GM12878 (cell line): ENCODE measurements at regions not wholly inside any gene's neighbourhood (a gene's known extent, or its start where the extent isn't known, plus 50 kb on each side); places are given as distances from the start of the nearest gene placed in this dataset.

Source experiments
- BACH1 ChIP-seq: fragments of 450-650 bp; IDR thresholded peaks from 2 replicates; pipeline ENCODE4 v1.6.1; 2017; ENCODE audit warnings: mild to moderate bottlenecking, borderline replicate concordance
- CBFB ChIP-seq: IDR thresholded peaks from 2 replicates; pipeline ENCODE4 v1.6.1; 2016; ENCODE audit warnings: antibody characterized with exemption, low read depth
- GABPA ChIP-seq: IDR thresholded peaks from 2 replicates; pipeline ENCODE4 v1.6.1; 2014; ENCODE audit warnings: antibody characterized with exemption, low read depth, mild to moderate bottlenecking, inconsistent platforms
- KDM1A ChIP-seq: fragments of 200-600 bp; sonication (generic); IDR thresholded peaks from 2 replicates; pipeline ENCODE4 v1.6.1; 2016; ENCODE audit warnings: borderline replicate concordance
- MTA3 ChIP-seq: IDR thresholded peaks from 2 replicates; pipeline ENCODE4 v1.6.1; 2012; ENCODE audit warnings: low read length, inconsistent platforms, borderline replicate concordance
- MYC ChIP-seq: IDR thresholded peaks from 2 replicates; pipeline ENCODE4 v1.6.1; 2011; ENCODE audit warnings: mild to moderate bottlenecking, low read length, moderate library complexity, inconsistent platforms; ENCODE audit not compliant: insufficient read depth, insufficient replicate concordance, insufficient read length, severe bottlenecking
- PAX5 ChIP-seq: IDR thresholded peaks from 2 replicates; pipeline ENCODE4 v1.6.1; 2011; ENCODE audit warnings: low read depth, low read length, borderline replicate concordance
- POLR2AphosphoS5 ChIP-seq: IDR thresholded peaks from 2 replicates; pipeline ENCODE4 v1.6.1; 2011; ENCODE audit warnings: mild to moderate bottlenecking, low read length, inconsistent platforms
- RAD51 ChIP-seq: fragments of 450-650 bp; IDR thresholded peaks from 2 replicates; pipeline ENCODE4 v1.6.1; 2016; ENCODE audit warnings: moderate library complexity, mild to moderate bottlenecking, inconsistent platforms
- RCOR1 ChIP-seq: conservative IDR thresholded peaks from 2 replicates; pipeline ENCODE4 v1.6.1; 2012; ENCODE audit warnings: low read depth, low read length, improper control_type of control experiment
- TCF7 ChIP-seq: IDR thresholded peaks from 2 replicates; pipeline ENCODE4 v1.6.1; 2014; ENCODE audit warnings: antibody characterized with exemption, borderline replicate concordance
- ZNF274 ChIP-seq: IDR thresholded peaks from one replicate; pipeline ENCODE4 v1.8.0; 2011; ENCODE audit not compliant: insufficient read length, insufficient read depth
- TF ChIP-seq, protein P1 (sequence below): fragments of 450-650 bp; IDR thresholded peaks from 2 replicates; pipeline ENCODE4 v1.6.1; 2017; ENCODE audit warnings: antibody characterized with exemption, mild to moderate bottlenecking, moderate library complexity

DNA sequence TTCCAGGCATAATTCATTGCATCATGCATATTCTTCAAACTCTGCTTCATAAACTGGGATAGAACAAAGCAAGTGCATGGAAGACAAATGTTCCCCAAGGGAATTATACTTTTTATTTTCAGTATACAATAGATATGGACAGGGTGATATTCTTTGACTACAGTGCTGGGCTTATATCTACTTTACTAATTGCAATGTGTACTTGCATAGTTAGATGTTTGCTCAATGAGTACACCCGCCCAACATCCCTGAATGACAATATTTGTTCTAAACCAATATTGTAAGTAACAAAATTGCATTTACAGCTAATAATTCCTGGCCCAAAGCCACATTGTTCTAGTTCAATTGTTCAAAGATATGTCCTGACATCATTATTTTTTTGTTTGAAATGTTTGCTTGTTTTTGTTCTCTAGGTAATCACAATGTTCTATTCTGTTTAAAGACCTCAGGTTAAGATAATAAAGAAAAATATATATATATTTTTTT is 171.4 kb downstream of the PTN start:
- no peak for TF ChIP-seq MYC
- no peak for TF ChIP-seq RAD51
- TF ChIP-seq RCOR1: no peak
- no peak for TF ChIP-seq GABPA
- TF ChIP-seq PAX5: no peak
- TF ChIP-seq, protein P1, sequence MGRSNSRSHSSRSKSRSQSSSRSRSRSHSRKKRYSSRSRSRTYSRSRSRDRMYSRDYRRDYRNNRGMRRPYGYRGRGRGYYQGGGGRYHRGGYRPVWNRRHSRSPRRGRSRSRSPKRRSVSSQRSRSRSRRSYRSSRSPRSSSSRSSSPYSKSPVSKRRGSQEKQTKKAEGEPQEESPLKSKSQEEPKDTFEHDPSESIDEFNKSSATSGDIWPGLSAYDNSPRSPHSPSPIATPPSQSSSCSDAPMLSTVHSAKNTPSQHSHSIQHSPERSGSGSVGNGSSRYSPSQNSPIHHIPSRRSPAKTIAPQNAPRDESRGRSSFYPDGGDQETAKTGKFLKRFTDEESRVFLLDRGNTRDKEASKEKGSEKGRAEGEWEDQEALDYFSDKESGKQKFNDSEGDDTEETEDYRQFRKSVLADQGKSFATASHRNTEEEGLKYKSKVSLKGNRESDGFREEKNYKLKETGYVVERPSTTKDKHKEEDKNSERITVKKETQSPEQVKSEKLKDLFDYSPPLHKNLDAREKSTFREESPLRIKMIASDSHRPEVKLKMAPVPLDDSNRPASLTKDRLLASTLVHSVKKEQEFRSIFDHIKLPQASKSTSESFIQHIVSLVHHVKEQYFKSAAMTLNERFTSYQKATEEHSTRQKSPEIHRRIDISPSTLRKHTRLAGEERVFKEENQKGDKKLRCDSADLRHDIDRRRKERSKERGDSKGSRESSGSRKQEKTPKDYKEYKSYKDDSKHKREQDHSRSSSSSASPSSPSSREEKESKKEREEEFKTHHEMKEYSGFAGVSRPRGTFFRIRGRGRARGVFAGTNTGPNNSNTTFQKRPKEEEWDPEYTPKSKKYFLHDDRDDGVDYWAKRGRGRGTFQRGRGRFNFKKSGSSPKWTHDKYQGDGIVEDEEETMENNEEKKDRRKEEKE: no peak
- no peak for TF ChIP-seq TCF7
- no peak for TF ChIP-seq MTA3
- TF ChIP-seq ZNF274: no peak
- TF ChIP-seq KDM1A: no peak
- no peak for TF ChIP-seq POLR2AphosphoS5
- no peak for TF ChIP-seq BACH1
- TF ChIP-seq CBFB: no peak
